T-cell (primary cell): ENCODE measurements at regions not wholly inside any gene's neighbourhood (a gene's known extent, or its start where the extent isn't known, plus 50 kb on each side); places are given as distances from the start of the nearest gene placed in this dataset.

Source experiments
- ATAC-seq, 4 experiments: fragments of 200-7000 bp in 3 of 4; fragments of 150-1000 bp in 1 of 4; cut with Tn5 transposase; replicated peaks in 1 of 4; 1 replicate in 3 of 4; 2 replicates in 1 of 4; pipeline ENCODE4 v1.10.0; 2021; ENCODE audit warnings: moderate library complexity in 3 of 4, mild to moderate bottlenecking in 2 of 4, moderate number of reproducible peaks in 1 of 4
- CTCF ChIA-PET, 2 donors: fragments of 300-600 bp; sonication (Branson Sonifier 250); formaldehyde crosslinking; loops; one replicate each; lab custom pipeline; 2022; ENCODE audit warnings: antibody characterized with exemption in 2 of 2; lab: Charles Lee
- POLR2A ChIA-PET, 2 donors: fragments of 300-600 bp; sonication (Branson Sonifier 250); formaldehyde crosslinking; loops; one replicate each; lab custom pipeline; 2022; ENCODE audit warnings: antibody characterized with exemption in 2 of 2; lab: Charles Lee
- DNase-seq, 35 experiments: peaks; one replicate each; pipeline versions ENCODE4 v3.0.0 to v3.0.0-alpha.2; 2013 to 2023
- H3K27ac ChIP-seq: one replicate; pipeline ENCODE4 v1.5.1; 2013; ENCODE audit warnings: low read length
- H3K27me3 ChIP-seq, 2 experiments: replicated peaks in 1 of 2; 1 replicate in 1 of 2; 2 replicates in 1 of 2; pipeline versions ENCODE4 v1.6.1 to v1.7.0; 2013; ENCODE audit warnings: low read length in 1 of 2, mixed read lengths in 1 of 2; ENCODE audit not compliant: control insufficient read depth in 2 of 2, insufficient read depth in 2 of 2; ENCODE audit errors: extremely low read depth in 1 of 2
- H3K36me3 ChIP-seq, 2 donors: 1 replicate in 1 of 2; 2 replicates in 1 of 2; pipeline versions ENCODE4 v1.6.1 to v1.7.0; 2013; ENCODE audit warnings: low read length in 1 of 2; ENCODE audit not compliant: control insufficient read depth in 2 of 2, insufficient read depth in 1 of 2; ENCODE audit errors: extremely low read depth in 1 of 2
- H3K4me1 ChIP-seq, 2 experiments: 1 replicate in 1 of 2; 2 replicates in 1 of 2; pipeline versions ENCODE4 v1.6.1 to v1.7.0; 2013; ENCODE audit warnings: low read length in 2 of 2, mixed read lengths in 1 of 2; ENCODE audit not compliant: insufficient read depth in 2 of 2, control insufficient read depth in 1 of 2; ENCODE audit errors: extremely low read depth in 1 of 2
- H3K4me3 ChIP-seq, 2 donors: 1 replicate in 1 of 2; 2 replicates in 1 of 2; pipeline versions ENCODE4 v1.5.1 to v1.7.0; 2013; ENCODE audit warnings: mild to moderate bottlenecking in 2 of 2, low read length in 1 of 2, moderate library complexity in 1 of 2; ENCODE audit not compliant: control insufficient read depth in 1 of 2; ENCODE audit errors: extremely low read depth in 1 of 2
- H3K9me3 ChIP-seq: 2 replicates; pipeline ENCODE4 v1.7.0; 2013
- H3K27ac Mint-ChIP-seq, 2 donors: one replicate each; pipeline ENCODE4 v1.8.0; 2020 to 2021; ENCODE audit warnings: mild to moderate bottlenecking in 2 of 2, mixed read lengths in 2 of 2
- H3K27me3 Mint-ChIP-seq, 2 donors: one replicate each; pipeline ENCODE4 v1.8.0; 2021 to 2022; ENCODE audit warnings: mixed read lengths in 2 of 2
- H3K36me3 Mint-ChIP-seq: one replicate; pipeline ENCODE4 v1.8.0; 2021; ENCODE audit warnings: mixed read lengths
- H3K4me1 Mint-ChIP-seq, 3 donors: one replicate each; pipeline ENCODE4 v1.8.0; 2020 to 2022; ENCODE audit warnings: mixed read lengths in 3 of 3, mild to moderate bottlenecking in 1 of 3
- H3K4me3 Mint-ChIP-seq, 3 donors: one replicate each; pipeline ENCODE4 v1.8.0; 2020 to 2022; ENCODE audit warnings: mild to moderate bottlenecking in 3 of 3, mixed read lengths in 3 of 3, moderate library complexity in 3 of 3
- H3K9me3 Mint-ChIP-seq, 3 donors: one replicate each; pipeline ENCODE4 v1.8.0; 2020 to 2022; ENCODE audit warnings: mixed read lengths in 3 of 3
- WGBS: methylation state at CpG from one replicate; pipeline ENCODE4 v1.1.5; 2013; ENCODE audit warnings: missing lambda C conversion rate; ENCODE audit not compliant: insufficient coverage; 5-methylcytosine and 5-hydroxymethylcytosine counted together

GRCh38 chr11:128330203-128330602, 257.2 kb downstream of the ETS1 start:
- Mint-ChIP-seq H3K4me1 (peaks cover 78 to 82% (median 80%) of the 10 kb centered on the region in 3 donors), H3K27me3 (no peaks in the 10 kb centered on the region), H3K9me3 (no peaks in the 10 kb centered on the region), H3K27ac (peak overlapping the region; percentile 97 to 99), H3K36me3 (no peaks in the 10 kb centered on the region), H3K4me3 (peak overlapping the region in 2 of 3 donors; percentile 31 to 54)
- peak overlapping the region; percentile 89 for H3K27ac ChIP-seq
- H3K9me3 ChIP-seq: no peaks in the 10 kb centered on the region
- no peaks in the 10 kb centered on the region for H3K36me3 ChIP-seq
- ChIA-PET CTCF (interaction anchor here in 1 of 2 donors (0.6 to 1.0 kb wide), 3 partner anchors 11 to 300 kb away, joined by 3 to 5 read pairs (median 3); no protein-coding TSS in a partner anchor), POLR2A (interaction anchor here in 1 of 2 donors (1.0 kb wide), 1 partner anchor 82 kb away, joined by 3 read pairs; no protein-coding TSS in a partner anchor)
- no peaks in the 10 kb centered on the region for H3K27me3 ChIP-seq
- no peak for DNase-seq
- H3K4me1 ChIP-seq: peaks cover 57 to 65% of the 10 kb centered on the region in 2 experiments
- whole genome bisulfite sequencing: no CpG with 5 or more reads among the region's 2 CpGs
- no peak overlapping the region for H3K4me3 ChIP-seq
- no peak for ATAC-seq

GRCh38 chr11:128328955-128329551, 258.3 kb downstream of the ETS1 start:
- H3K9me3 ChIP-seq: no peaks in the 10 kb centered on the region
- peak overlapping the region; percentile 37 to 54 (median 50) for H3K4me3 Mint-ChIP-seq
- H3K4me1 Mint-ChIP-seq: peaks cover 81 to 86% (median 85%) of the 10 kb centered on the region in 3 donors
- peak overlapping the region; percentile 97 to 99 for H3K27ac Mint-ChIP-seq
- POLR2A ChIA-PET: interaction anchor here in 1 of 2 donors (0.8 to 1.1 kb wide), 2 partner anchors 93 to 163 kb away, joined by 3 to 4 read pairs; no protein-coding TSS in a partner anchor
- no CpG with 5 or more reads among the region's 9 CpGs for WGBS
- H3K36me3 ChIP-seq: no peaks in the 10 kb centered on the region
- peaks cover 62 to 74% of the 10 kb centered on the region in 2 experiments for H3K4me1 ChIP-seq
- H3K9me3 Mint-ChIP-seq: no peaks in the 10 kb centered on the region
- no peaks in the 10 kb centered on the region for H3K27me3 Mint-ChIP-seq
- no peaks in the 10 kb centered on the region for H3K36me3 Mint-ChIP-seq
- CTCF ChIA-PET: no interaction called here
- H3K27ac ChIP-seq: peak overlapping the region; percentile 89
- H3K4me3 ChIP-seq: peak overlapping the region in 1 of 2 donors; percentile 44
- H3K27me3 ChIP-seq: no peaks in the 10 kb centered on the region
- ATAC-seq (peak in 3 of 4 experiments; percentile 9 to 43 (median 11)), DNase-seq (peak in 31 of 35 experiments; percentile 28 to 74 (median 52))

- Histone ChIP-seq H3K36me3 (no peaks in the 10 kb centered on the region), H3K4me1 (peaks cover 80 to 91% of the 10 kb centered on the region in 2 experiments), H3K4me3 (no peak overlapping the region), H3K9me3 (no peaks in the 10 kb centered on the region), H3K27ac (peak overlapping the region; percentile 98), H3K27me3 (no peaks in the 10 kb centered on the region)
- POLR2A ChIA-PET: interaction anchor here in 1 of 2 donors (0.6 kb wide), 1 partner anchor 409 kb away, joined by 5 read pairs; no protein-coding TSS in a partner anchor
- H3K4me3 Mint-ChIP-seq: peak overlapping the region in 1 of 3 donors; percentile 54
- ATAC-seq (no peak), DNase-seq (no peak)
- no peaks in the 10 kb centered on the region for H3K9me3 Mint-ChIP-seq
- H3K36me3 Mint-ChIP-seq: no peaks in the 10 kb centered on the region
- peak overlapping the region; percentile 97 to 99 for H3K27ac Mint-ChIP-seq
- H3K4me1 Mint-ChIP-seq: peaks cover 90 to 94% (median 94%) of the 10 kb centered on the region in 3 donors
- H3K27me3 Mint-ChIP-seq: no peaks in the 10 kb centered on the region
- CTCF ChIA-PET: interaction anchor here in 1 of 2 donors (1.2 kb wide), 1 partner anchor 8 kb away, joined by 8 read pairs; no protein-coding TSS in a partner anchor
- no CpG with 5 or more reads among the region's 4 CpGs for WGBS
Observed at GRCh38 chr11:128327274-128327673, 260.1 kb downstream of the ETS1 start.

- Histone ChIP-seq H3K27me3 (no peaks in the 10 kb centered on the region), H3K27ac (peak overlapping the region; percentile 98), H3K9me3 (no peaks in the 10 kb centered on the region), H3K4me1 (peaks cover 85 to 90% of the 10 kb centered on the region in 2 experiments), H3K36me3 (no peaks in the 10 kb centered on the region), H3K4me3 (no peak overlapping the region)
- WGBS: 73% methylated on average over 6 of the region's 7 CpGs
- Mint-ChIP-seq H3K27ac (peak overlapping the region; percentile 97 to 99), H3K9me3 (no peaks in the 10 kb centered on the region), H3K36me3 (no peaks in the 10 kb centered on the region), H3K4me3 (peak overlapping the region in 1 of 3 donors; percentile 54), H3K27me3 (no peaks in the 10 kb centered on the region), H3K4me1 (peaks cover 95 to 98% (median 97%) of the 10 kb centered on the region in 3 donors)
- DNase-seq (no peak), ATAC-seq (no peak)
- ChIA-PET POLR2A (interaction anchor here in 1 of 2 donors (0.5 to 1.0 kb wide), 2 partner anchors 24 to 302 kb away, joined by 3 read pairs; no protein-coding TSS in a partner anchor), CTCF (interaction anchor here (0.7 to 1.5 kb wide), 4 partner anchors 14 to 305 kb away, joined by 3 to 5 read pairs (median 3); no protein-coding TSS in a partner anchor)
Observed at GRCh38 chr11:128326791-128327190, 260.6 kb downstream of the ETS1 start.

- ChIA-PET CTCF (interaction anchor here (0.5 to 3.7 kb wide), 15 partner anchors 17 to 288 kb away, joined by 3 to 29 read pairs (median 4); no protein-coding TSS in a partner anchor), POLR2A (interaction anchor here (0.7 to 2.3 kb wide), 8 partner anchors 11 to 306 kb away, joined by 3 to 34 read pairs (median 6); no protein-coding TSS in a partner anchor)
- Histone ChIP-seq H3K27me3 (no peaks in the 10 kb centered on the region), H3K36me3 (no peaks in the 10 kb centered on the region), H3K4me3 (no peak overlapping the region), H3K4me1 (peaks cover 78 to 81% of the 10 kb centered on the region in 2 experiments), H3K9me3 (no peaks in the 10 kb centered on the region), H3K27ac (peak overlapping the region; percentile 98)
- WGBS: 2% methylated on average over 10 of the region's 14 CpGs
- ATAC-seq (peak; percentile 83 to 87 (median 86)), DNase-seq (peak; percentile 59 to 96 (median 86))
- Mint-ChIP-seq H3K9me3 (no peaks in the 10 kb centered on the region), H3K4me1 (peaks cover 87 to 92% (median 90%) of the 10 kb centered on the region in 3 donors), H3K4me3 (peak overlapping the region; percentile 26 to 72 (median 71)), H3K27ac (peak overlapping the region; percentile 97 to 99), H3K27me3 (no peaks in the 10 kb centered on the region), H3K36me3 (no peaks in the 10 kb centered on the region)
Observed at GRCh38 chr11:128324531-128325141, 262.7 kb downstream of the ETS1 start.

- no peaks in the 10 kb centered on the region for H3K9me3 Mint-ChIP-seq
- H3K4me3 ChIP-seq: no peak overlapping the region
- H3K27ac ChIP-seq: peak overlapping the region; percentile 98
- H3K36me3 Mint-ChIP-seq: no peaks in the 10 kb centered on the region
- WGBS: 16% methylated on average over 9 of the region's 9 CpGs
- peaks cover 74 to 81% of the 10 kb centered on the region in 2 experiments for H3K4me1 ChIP-seq
- H3K4me3 Mint-ChIP-seq: peak overlapping the region in 2 of 3 donors; percentile 71 to 72
- no peaks in the 10 kb centered on the region for H3K27me3 Mint-ChIP-seq
- no peaks in the 10 kb centered on the region for H3K27me3 ChIP-seq
- POLR2A ChIA-PET: interaction anchor here (0.6 to 2.3 kb wide), 12 partner anchors 16 to 306 kb away, joined by 3 to 34 read pairs (median 6); no protein-coding TSS in a partner anchor
- peak overlapping the region; percentile 97 to 99 for H3K27ac Mint-ChIP-seq
- DNase-seq (peak in 31 of 35 experiments; percentile 30 to 80 (median 51)), ATAC-seq (peak; percentile 38 to 48 (median 44))
- no peaks in the 10 kb centered on the region for H3K36me3 ChIP-seq
- peaks cover 87 to 92% (median 90%) of the 10 kb centered on the region in 3 donors for H3K4me1 Mint-ChIP-seq
- CTCF ChIA-PET: interaction anchor here (0.5 to 3.7 kb wide), 30 partner anchors 11 to 308 kb away, joined by 3 to 29 read pairs (median 3); no protein-coding TSS in a partner anchor
- H3K9me3 ChIP-seq: no peaks in the 10 kb centered on the region
Observed at GRCh38 chr11:128324051-128324481, 263.3 kb downstream of the ETS1 start.
